HEK293 (cell line): ENCODE measurements at regions not wholly inside any gene's neighbourhood (a gene's known extent, or its start where the extent isn't known, plus 50 kb on each side); places are given as distances from the start of the nearest gene placed in this dataset.

Source experiments
- MZF1 ChIP-seq: fragments of 450-650 bp; formaldehyde crosslinking; IDR thresholded peaks from 2 replicates; pipeline ENCODE4 v1.5.1; 2017; ENCODE audit warnings: missing biosample characterization, missing genetic modification characterization, borderline replicate concordance
- SP2 ChIP-seq: fragments of 450-650 bp; formaldehyde crosslinking; IDR thresholded peaks from 2 replicates; pipeline ENCODE4 v1.5.1; 2016; ENCODE audit warnings: missing biosample characterization, missing genetic modification characterization
- SP7 ChIP-seq: fragments of 450-650 bp; formaldehyde crosslinking; IDR thresholded peaks from 2 replicates; pipeline ENCODE4 v1.5.1; 2016; ENCODE audit warnings: missing biosample characterization, missing genetic modification characterization
- ZNF529 ChIP-seq: fragments of 450-650 bp; formaldehyde crosslinking; IDR thresholded peaks from 2 replicates; pipeline ENCODE4 v1.5.1; 2017; ENCODE audit warnings: missing genetic modification characterization, missing biosample characterization; ENCODE audit not compliant: insufficient replicate concordance
- ZNF549 ChIP-seq: fragments of 450-650 bp; IDR thresholded peaks from 2 replicates; pipeline ENCODE4 v1.5.1; 2018; ENCODE audit warnings: missing biosample characterization, missing genetic modification characterization, mild to moderate bottlenecking, inconsistent platforms, moderate library complexity
- ZNF561 ChIP-seq: fragments of 450-650 bp; IDR thresholded peaks from 2 replicates; pipeline ENCODE4 v1.5.1; 2018; ENCODE audit warnings: missing biosample characterization, missing genetic modification characterization, borderline replicate concordance
- TF ChIP-seq, protein P1 (sequence below): fragments of 450-650 bp; formaldehyde crosslinking; IDR thresholded peaks from 2 replicates; pipeline ENCODE4 v1.5.1; 2016; ENCODE audit warnings: missing biosample characterization, missing genetic modification characterization
- TF ChIP-seq, protein P2 (sequence below): fragments of 450-650 bp; formaldehyde crosslinking; IDR thresholded peaks from 2 replicates; pipeline ENCODE4 v1.5.1; 2016; ENCODE audit warnings: missing biosample characterization, missing genetic modification characterization
- TF ChIP-seq, protein P3 (sequence below): fragments of 450-650 bp; formaldehyde crosslinking; IDR thresholded peaks from 2 replicates; pipeline ENCODE4 v1.5.1; 2016; ENCODE audit warnings: missing biosample characterization, missing genetic modification characterization
- TF ChIP-seq, protein P4 (sequence below): fragments of 450-650 bp; formaldehyde crosslinking; IDR thresholded peaks from 2 replicates; pipeline ENCODE4 v1.5.1; 2016; ENCODE audit warnings: missing biosample characterization, missing genetic modification characterization
- TF ChIP-seq, protein P5 (sequence below): fragments of 450-650 bp; formaldehyde crosslinking; IDR thresholded peaks from 2 replicates; pipeline ENCODE4 v1.5.1; 2016; ENCODE audit warnings: missing biosample characterization, missing genetic modification characterization

DNA sequence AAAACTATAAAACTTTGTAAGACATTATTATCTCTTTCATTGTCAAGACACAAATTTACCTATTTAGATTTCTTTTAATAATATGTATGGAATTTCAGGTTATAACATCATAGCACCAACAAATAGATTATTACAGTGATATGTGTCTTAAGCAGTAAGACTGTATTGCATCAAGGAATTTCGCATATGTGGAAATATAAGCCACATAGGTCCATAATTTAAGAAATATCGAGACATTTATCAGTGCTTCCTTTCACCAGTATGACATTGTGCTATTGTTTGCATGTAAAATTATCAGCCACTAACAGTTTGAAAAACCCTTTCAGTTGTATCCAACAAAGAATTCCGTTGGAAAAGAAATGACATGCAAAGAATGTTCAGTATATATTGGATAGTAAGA is 186.7 kb upstream of the RASA1 start:
- TF ChIP-seq, protein P1, sequence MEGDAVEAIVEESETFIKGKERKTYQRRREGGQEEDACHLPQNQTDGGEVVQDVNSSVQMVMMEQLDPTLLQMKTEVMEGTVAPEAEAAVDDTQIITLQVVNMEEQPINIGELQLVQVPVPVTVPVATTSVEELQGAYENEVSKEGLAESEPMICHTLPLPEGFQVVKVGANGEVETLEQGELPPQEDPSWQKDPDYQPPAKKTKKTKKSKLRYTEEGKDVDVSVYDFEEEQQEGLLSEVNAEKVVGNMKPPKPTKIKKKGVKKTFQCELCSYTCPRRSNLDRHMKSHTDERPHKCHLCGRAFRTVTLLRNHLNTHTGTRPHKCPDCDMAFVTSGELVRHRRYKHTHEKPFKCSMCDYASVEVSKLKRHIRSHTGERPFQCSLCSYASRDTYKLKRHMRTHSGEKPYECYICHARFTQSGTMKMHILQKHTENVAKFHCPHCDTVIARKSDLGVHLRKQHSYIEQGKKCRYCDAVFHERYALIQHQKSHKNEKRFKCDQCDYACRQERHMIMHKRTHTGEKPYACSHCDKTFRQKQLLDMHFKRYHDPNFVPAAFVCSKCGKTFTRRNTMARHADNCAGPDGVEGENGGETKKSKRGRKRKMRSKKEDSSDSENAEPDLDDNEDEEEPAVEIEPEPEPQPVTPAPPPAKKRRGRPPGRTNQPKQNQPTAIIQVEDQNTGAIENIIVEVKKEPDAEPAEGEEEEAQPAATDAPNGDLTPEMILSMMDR (tag by site-specific recombination): no peak
- no peak for TF ChIP-seq SP2
- TF ChIP-seq, protein P2, sequence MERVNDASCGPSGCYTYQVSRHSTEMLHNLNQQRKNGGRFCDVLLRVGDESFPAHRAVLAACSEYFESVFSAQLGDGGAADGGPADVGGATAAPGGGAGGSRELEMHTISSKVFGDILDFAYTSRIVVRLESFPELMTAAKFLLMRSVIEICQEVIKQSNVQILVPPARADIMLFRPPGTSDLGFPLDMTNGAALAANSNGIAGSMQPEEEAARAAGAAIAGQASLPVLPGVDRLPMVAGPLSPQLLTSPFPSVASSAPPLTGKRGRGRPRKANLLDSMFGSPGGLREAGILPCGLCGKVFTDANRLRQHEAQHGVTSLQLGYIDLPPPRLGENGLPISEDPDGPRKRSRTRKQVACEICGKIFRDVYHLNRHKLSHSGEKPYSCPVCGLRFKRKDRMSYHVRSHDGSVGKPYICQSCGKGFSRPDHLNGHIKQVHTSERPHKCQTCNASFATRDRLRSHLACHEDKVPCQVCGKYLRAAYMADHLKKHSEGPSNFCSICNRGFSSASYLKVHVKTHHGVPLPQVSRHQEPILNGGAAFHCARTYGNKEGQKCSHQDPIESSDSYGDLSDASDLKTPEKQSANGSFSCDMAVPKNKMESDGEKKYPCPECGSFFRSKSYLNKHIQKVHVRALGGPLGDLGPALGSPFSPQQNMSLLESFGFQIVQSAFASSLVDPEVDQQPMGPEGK (tag by site-specific recombination): no peak
- TF ChIP-seq ZNF561: no peak
- TF ChIP-seq ZNF529: no peak
- TF ChIP-seq ZNF549: no peak
- TF ChIP-seq MZF1 (tag by site-specific recombination): no peak
- TF ChIP-seq SP7 (tag by site-specific recombination): no peak
- TF ChIP-seq, protein P3, sequence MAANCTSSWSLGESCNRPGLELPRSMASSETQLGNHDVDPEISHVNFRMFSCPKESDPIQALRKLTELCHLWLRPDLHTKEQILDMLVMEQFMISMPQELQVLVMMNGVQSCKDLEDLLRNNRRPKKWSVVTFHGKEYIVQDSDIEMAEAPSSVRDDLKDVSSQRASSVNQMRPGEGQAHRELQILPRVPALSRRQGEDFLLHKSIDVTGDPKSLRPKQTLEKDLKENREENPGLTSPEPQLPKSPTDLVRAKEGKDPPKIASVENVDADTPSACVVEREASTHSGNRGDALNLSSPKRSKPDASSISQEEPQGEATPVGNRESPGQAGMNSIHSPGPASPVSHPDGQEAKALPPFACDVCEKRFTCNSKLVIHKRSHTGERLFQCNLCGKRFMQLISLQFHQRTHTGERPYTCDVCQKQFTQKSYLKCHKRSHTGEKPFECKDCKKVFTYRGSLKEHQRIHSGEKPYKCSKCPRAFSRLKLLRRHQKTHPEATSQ: no peak
- TF ChIP-seq, protein P4, sequence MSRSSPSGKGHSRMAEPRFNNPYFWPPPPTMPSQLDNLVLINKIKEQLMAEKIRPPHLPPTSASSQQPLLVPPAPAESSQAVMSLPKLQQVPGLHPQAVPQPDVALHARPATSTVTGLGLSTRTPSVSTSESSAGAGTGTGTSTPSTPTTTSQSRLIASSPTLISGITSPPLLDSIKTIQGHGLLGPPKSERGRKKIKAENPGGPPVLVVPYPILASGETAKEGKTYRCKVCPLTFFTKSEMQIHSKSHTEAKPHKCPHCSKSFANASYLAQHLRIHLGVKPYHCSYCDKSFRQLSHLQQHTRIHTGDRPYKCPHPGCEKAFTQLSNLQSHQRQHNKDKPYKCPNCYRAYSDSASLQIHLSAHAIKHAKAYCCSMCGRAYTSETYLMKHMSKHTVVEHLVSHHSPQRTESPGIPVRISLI (tag by site-specific recombination): no peak
- TF ChIP-seq, protein P5, sequence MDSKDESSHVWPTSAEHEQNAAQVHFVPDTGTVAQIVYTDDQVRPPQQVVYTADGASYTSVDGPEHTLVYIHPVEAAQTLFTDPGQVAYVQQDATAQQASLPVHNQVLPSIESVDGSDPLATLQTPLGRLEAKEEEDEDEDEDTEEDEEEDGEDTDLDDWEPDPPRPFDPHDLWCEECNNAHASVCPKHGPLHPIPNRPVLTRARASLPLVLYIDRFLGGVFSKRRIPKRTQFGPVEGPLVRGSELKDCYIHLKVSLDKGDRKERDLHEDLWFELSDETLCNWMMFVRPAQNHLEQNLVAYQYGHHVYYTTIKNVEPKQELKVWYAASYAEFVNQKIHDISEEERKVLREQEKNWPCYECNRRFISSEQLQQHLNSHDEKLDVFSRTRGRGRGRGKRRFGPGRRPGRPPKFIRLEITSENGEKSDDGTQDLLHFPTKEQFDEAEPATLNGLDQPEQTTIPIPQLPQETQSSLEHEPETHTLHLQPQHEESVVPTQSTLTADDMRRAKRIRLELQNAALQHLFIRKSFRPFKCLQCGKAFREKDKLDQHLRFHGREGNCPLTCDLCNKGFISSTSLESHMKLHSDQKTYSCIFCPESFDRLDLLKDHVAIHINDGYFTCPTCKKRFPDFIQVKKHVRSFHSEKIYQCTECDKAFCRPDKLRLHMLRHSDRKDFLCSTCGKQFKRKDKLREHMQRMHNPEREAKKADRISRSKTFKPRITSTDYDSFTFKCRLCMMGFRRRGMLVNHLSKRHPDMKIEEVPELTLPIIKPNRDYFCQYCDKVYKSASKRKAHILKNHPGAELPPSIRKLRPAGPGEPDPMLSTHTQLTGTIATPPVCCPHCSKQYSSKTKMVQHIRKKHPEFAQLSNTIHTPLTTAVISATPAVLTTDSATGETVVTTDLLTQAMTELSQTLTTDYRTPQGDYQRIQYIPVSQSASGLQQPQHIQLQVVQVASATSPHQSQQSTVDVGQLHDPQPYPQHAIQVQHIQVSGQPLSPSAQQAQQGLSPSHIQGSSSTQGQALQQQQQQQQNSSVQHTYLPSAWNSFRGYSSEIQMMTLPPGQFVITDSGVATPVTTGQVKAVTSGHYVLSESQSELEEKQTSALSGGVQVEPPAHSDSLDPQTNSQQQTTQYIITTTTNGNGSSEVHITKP (tag by site-specific recombination): no peak
